ENCODE measurements at regions not wholly inside any gene's neighbourhood (a gene's known extent, or its start where the extent isn't known, plus 50 kb on each side); places are given as distances from the start of the nearest gene placed in this dataset.

GRCh38 chr13:93080587-93080986 is 146.0 kb upstream of the GPC6 start:
- Mint-ChIP-seq H3K27me3 (ENCODE audit: low read depth) (no peaks in the 10 kb centered on the region), H3K4me3 (no peak overlapping the region), H3K36me3 (ENCODE audit: low read depth) (no peaks in the 10 kb centered on the region), H3K9me3 (peaks cover 2% of the 10 kb centered on the region), H3K4me1 (peaks cover 4% of the 10 kb centered on the region), H3K27ac (ENCODE audit: unreplicated experiment) (no peak overlapping the region)
- no peak for DNase-seq (ENCODE audit: low read depth, low spot score)
- no peak for TF ChIP-seq CTCF (conservative IDR thresholded peaks at IDR 0.05)

- Mint-ChIP-seq H3K36me3 (ENCODE audit: low read depth) (no peaks in the 10 kb centered on the region), H3K27me3 (ENCODE audit: low read depth) (no peaks in the 10 kb centered on the region), H3K9me3 (peaks cover 2% of the 10 kb centered on the region), H3K27ac (ENCODE audit: unreplicated experiment) (no peak overlapping the region), H3K4me3 (no peak overlapping the region), H3K4me1 (no peaks in the 10 kb centered on the region)
- no peak for DNase-seq (ENCODE audit: low read depth, low spot score)
- no peak for TF ChIP-seq CTCF (conservative IDR thresholded peaks at IDR 0.05)
Observed at GRCh38 chr13:93086329-93086728, 140.3 kb upstream of the GPC6 start.

- Mint-ChIP-seq H3K27ac (ENCODE audit: unreplicated experiment) (no peak overlapping the region), H3K4me3 (no peak overlapping the region), H3K4me1 (no peaks in the 10 kb centered on the region), H3K36me3 (ENCODE audit: low read depth) (no peaks in the 10 kb centered on the region), H3K27me3 (ENCODE audit: low read depth) (no peaks in the 10 kb centered on the region), H3K9me3 (peaks cover 6% of the 10 kb centered on the region)
- DNase-seq (ENCODE audit: low read depth, low spot score), result no peak
- no peak for TF ChIP-seq CTCF (conservative IDR thresholded peaks at IDR 0.05)
Observed at GRCh38 chr13:93098972-93099371, 127.6 kb upstream of the GPC6 start.

- H3K4me1 Mint-ChIP-seq, result no peaks in the 10 kb centered on the region
- H3K36me3 Mint-ChIP-seq (ENCODE audit: low read depth), result no peaks in the 10 kb centered on the region
- TF ChIP-seq CTCF (conservative IDR thresholded peaks at IDR 0.05), result no peak
- no peak overlapping the region for H3K4me3 Mint-ChIP-seq
- DNase-seq (ENCODE audit: low read depth, low spot score), result no peak
- peaks cover 3% of the 10 kb centered on the region for H3K9me3 Mint-ChIP-seq
- no peak overlapping the region for H3K27ac Mint-ChIP-seq (ENCODE audit: unreplicated experiment)
- H3K27me3 Mint-ChIP-seq (ENCODE audit: low read depth), result no peaks in the 10 kb centered on the region
Observed at GRCh38 chr13:93101226-93101734, 125.3 kb upstream of the GPC6 start.

- H3K27me3 Mint-ChIP-seq (ENCODE audit: low read depth), result no peaks in the 10 kb centered on the region
- no peak overlapping the region for H3K4me3 Mint-ChIP-seq
- no peak overlapping the region for H3K27ac Mint-ChIP-seq (ENCODE audit: unreplicated experiment)
- no peaks in the 10 kb centered on the region for H3K36me3 Mint-ChIP-seq (ENCODE audit: low read depth)
- H3K9me3 Mint-ChIP-seq, result no peaks in the 10 kb centered on the region
- no peak for DNase-seq (ENCODE audit: low read depth, low spot score)
- H3K4me1 Mint-ChIP-seq, result no peaks in the 10 kb centered on the region
- no peak for TF ChIP-seq CTCF (conservative IDR thresholded peaks at IDR 0.05)
Observed at GRCh38 chr13:93104270-93104669, 122.3 kb upstream of the GPC6 start.

All from neural crest cell (in vitro differentiated cells).